Gastrocnemius medialis (tissue), 4 donors: ENCODE measurements at regions not wholly inside any gene's neighbourhood (a gene's known extent, or its start where the extent isn't known, plus 50 kb on each side); places are given as distances from the start of the nearest gene placed in this dataset.

Experiments used
- POLR2A ChIP-seq, 2 donors: fragments of 450-650 bp; IDR thresholded peaks; one replicate each; pipeline ENCODE4 v1.6.1; 2017; ENCODE audit warnings: antibody characterized with exemption in 2 of 2, mild to moderate bottlenecking in 2 of 2, moderate library complexity in 2 of 2
- TF ChIP-seq, protein P1 (sequence below), 5 experiments: fragments of 450-650 bp in 3 of 5; fragments of 200-600 bp in 2 of 5; sonication (generic) in 2 of 5; IDR thresholded peaks in 4 of 5; conservative IDR thresholded peaks in 1 of 5; 1 replicate in 4 of 5; 2 replicates in 1 of 5; pipeline ENCODE4 v1.5.1; 2016 to 2019; ENCODE audit warnings: antibody characterized with exemption in 5 of 5, mild to moderate bottlenecking in 3 of 5, moderate library complexity in 3 of 5

DNA sequence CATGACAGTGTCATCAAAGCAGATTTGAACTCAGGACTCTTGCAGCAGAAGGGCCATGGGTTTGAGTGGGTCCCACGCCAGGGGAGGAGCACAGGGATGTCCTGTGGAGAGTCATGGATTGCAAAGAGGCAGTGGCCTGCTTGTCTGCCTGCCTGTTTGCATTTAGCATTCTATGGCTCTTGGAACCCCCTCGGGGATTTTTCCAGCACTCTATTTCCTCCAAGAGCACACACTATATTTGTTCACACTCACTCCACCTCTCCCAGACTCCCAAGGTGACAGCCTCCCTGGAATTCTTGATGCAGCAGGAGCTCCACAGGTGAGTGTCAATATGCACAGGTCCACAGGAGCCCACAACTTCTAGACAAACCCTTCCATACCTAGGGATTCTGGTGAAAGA lies 73.1 kb upstream of the LRRN2 start:
- TF ChIP-seq POLR2A (IDR thresholded peaks at IDR 0.05): no peak
- TF ChIP-seq, protein P1, sequence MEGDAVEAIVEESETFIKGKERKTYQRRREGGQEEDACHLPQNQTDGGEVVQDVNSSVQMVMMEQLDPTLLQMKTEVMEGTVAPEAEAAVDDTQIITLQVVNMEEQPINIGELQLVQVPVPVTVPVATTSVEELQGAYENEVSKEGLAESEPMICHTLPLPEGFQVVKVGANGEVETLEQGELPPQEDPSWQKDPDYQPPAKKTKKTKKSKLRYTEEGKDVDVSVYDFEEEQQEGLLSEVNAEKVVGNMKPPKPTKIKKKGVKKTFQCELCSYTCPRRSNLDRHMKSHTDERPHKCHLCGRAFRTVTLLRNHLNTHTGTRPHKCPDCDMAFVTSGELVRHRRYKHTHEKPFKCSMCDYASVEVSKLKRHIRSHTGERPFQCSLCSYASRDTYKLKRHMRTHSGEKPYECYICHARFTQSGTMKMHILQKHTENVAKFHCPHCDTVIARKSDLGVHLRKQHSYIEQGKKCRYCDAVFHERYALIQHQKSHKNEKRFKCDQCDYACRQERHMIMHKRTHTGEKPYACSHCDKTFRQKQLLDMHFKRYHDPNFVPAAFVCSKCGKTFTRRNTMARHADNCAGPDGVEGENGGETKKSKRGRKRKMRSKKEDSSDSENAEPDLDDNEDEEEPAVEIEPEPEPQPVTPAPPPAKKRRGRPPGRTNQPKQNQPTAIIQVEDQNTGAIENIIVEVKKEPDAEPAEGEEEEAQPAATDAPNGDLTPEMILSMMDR (IDR thresholded peaks at IDR 0.05 in 4 of 5, conservative IDR thresholded peaks at IDR 0.05 in 1 of 5): no peak
